Dedifferentiated amniotic fluid mesenchymal stem cell (primary cell): ENCODE measurements at regions not wholly inside any gene's neighbourhood (a gene's known extent, or its start where the extent isn't known, plus 50 kb on each side); places are given as distances from the start of the nearest gene placed in this dataset.

Source experiments
- DNase-seq: peaks from one replicate; pipeline ENCODE4 v3.0.0-alpha.2; 2016; ENCODE audit errors: extremely low spot score

DNA sequence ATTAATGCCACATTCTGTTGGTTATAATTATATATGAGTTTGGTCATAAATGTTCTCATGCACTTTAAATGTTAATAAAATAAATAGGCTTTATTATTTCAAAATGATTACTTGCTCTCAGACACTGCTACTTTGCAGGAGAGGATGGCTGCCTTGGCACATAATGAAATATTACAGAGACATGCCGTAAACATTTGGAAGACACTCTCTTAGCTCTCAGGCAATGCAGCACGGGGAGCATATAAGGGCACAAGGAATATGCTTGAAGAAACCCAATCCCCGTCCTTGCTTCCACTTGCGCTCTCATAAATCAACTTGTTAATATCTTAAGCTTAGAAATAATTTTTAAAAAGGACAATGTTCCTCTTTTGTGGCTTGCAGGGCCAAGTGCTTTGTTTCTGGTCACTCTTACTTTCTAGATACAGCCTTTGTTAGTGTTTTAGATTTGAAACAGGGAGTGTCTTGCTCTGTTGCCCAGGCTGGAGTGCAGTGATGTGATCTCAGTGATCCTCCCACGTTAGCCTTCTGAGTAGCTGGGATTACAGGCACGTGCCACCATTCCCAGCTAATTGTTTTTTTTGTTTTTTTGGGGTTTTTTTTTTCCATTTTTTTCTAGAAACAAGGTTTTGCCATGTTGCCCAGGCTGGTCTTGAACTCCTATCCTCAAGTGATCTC, 445.0 kb downstream of the SPRY1 start:
- no peak for DNase-seq

DNA sequence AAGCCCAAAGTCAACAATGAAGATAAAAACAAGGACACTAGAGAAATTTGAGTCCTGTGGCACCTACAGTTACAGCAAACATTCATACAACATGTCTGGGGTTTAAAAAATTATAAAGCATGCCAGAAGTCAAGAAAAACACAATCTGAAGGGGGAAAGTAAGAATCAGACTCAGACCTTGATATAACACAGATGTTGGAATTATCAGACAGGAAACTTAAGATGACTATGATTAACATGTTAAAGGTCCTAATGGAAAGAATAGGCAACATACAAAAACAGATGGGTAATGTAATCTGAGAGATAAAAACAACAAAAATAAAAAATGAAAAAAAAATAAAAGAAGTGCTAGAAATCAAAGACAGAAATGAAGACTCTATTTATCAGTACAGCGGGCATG, 446.5 kb downstream of the SPRY1 start:
- no peak for DNase-seq

DNA sequence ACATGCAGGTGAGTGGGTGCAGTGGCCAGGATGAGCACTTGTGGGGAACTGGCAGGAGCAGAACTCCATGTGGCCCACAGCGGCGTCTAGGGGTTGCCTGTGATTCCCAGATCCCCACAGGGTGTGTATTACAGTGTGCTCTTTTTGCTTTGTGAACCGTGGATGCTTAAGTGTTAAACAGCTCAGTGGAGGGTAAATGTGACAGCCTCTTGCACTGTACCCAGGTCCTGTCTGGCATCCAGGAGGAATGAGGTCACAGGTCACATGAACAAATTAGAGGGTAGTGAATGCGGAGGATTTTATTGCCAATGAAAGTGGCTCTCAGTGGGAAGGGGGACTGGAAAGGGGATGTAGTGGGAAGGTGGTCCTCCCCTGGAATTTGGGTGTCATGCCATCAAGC, 447.8 kb downstream of the SPRY1 start:
- no peak for DNase-seq

- no peak for DNase-seq
Measured at GRCh38 chr4:123846092-123846491, 449.5 kb downstream of the SPRY1 start.

DNA sequence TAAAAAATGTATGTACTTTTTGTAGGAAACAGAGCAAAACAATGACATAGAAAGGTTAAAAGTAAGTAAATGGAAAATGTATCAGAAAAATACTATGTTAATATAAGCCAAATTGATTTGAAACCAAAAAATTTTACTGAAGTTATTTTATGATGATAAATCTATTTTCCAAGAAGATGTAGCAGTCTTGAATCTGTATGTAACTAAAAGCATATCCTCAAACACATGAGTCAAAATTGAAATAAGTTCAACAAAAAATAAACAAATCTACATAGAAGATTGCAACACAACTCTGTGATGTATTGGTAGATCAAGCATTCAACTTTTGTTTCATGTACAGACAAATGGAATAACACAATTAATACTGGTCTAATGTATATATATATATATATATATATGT, 450.0 kb downstream of the SPRY1 start:
- no peak for DNase-seq

GRCh38 chr4:123848606-123849005, 452.0 kb downstream of the SPRY1 start:
- no peak for DNase-seq

DNA sequence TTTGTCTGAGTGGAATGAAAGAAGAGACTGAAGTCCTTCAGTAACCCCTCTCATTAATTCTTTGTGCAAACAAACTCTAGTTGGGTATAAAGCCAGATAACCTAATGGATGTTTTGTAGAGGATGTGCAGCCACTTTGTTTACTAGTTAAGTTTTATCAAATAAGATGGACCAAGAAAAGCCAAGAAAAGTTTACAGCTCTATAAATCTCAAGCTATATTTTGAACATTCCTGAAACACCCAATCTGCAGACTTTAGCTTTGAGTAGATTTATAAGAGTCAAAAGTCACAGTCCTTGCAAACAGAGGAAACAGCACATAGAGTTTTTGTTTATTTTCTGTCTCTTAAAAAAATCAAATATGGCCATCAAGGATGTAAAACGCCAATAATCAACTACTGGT, 452.9 kb downstream of the SPRY1 start:
- DNase-seq, result no peak

GRCh38 chr4:123851521-123851920, 454.9 kb downstream of the SPRY1 start:
- DNase-seq, result no peak

DNA sequence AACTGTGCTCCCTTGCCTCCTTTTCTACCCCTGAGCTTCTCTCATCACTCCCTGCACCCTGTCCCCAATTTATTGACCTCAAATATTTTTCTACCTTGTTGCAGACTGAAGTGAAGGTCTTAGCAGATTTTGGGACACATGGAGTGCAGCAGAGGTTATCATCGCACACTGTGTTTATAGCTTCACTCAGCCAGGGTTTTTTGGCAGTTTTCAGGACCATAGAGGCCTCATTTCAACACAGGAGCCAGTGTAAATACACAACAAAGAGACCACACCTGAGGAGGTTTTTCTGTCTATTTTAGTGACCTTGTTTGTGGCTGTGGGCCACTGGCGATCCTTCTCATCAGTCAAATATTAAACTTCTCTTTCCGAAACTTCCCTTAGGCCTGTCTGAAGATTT, 457.1 kb downstream of the SPRY1 start:
- no peak for DNase-seq

- peak; percentile 55 for DNase-seq
Measured at GRCh38 chr4:123856689-123857545, 460.3 kb downstream of the SPRY1 start.

DNA sequence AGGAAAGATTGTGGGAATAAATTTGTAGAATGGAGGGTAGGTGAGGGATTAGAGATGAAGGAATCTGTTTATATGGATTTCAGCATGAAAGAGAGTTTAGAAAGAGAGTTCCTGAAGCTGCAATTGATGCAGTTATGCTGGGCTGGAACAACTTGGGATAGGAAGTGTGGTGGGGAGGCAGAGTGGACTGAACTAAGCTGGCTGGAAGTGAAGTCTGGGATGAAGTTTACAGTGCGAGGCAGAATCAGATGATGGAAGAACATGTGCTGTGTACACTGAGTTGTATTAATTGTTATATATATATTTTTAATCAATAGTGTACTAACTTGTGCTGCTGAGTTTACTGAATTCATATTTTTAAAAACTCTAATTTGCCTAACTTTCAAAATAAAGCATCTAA, 461.9 kb downstream of the SPRY1 start:
- no peak for DNase-seq

DNA sequence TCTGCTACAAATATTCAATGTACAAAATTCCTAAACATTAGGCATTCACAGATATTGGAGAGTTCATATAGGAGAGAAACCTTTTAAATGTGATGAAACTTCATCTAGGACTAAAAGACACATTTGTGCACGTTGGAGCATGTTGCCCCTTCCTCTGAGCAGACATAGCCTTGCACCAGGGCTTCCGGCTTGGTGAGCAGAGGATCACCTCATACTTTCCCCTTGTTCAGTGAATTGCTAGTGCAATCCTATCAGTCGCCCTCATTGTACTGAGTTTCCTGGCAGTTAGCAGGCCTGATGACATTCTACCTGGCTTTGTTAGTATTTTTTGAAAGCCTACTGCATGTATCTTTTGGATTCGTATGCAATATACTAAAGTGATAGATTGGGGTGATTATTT, 466.2 kb downstream of the SPRY1 start:
- DNase-seq, result no peak

GRCh38 chr4:123866796-123867195, 470.2 kb downstream of the SPRY1 start:
- no peak for DNase-seq

- DNase-seq, result no peak
Measured at GRCh38 chr4:123867910-123868587, 471.5 kb downstream of the SPRY1 start.

GRCh38 chr4:123869286-123870215, 473.0 kb downstream of the SPRY1 start:
- DNase-seq, result no peak

DNA sequence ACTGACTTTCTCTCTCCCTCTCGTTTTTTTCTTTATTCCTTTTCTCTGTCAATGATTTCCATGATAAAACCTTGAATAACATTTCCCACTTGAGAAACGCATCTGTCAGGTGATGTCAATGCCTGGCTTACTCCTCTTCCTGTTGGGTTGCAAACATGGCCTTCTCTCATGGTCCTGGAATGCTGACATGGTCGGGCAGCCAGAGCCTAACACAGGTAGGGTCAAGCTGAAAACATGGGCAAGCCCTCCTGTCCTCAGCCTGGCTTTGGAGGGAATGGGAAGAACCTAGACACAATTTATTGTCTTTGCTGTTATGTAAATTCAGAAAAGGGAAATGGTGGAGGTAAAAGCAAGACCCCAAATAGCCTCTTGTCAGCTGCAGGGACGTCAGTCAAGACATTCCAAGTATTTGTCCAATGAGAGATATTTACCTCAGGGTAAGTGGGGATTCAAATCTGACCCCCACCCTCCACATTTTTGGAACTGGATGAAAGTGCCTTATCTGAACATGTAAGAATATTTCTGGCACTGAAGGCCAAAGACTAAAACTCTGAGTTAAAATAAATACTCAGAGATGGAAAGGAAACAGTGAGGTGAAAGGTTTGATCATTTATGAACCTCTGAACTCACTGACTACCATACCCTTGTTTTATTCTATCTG, 473.8 kb downstream of the SPRY1 start:
- DNase-seq, result no peak

DNA sequence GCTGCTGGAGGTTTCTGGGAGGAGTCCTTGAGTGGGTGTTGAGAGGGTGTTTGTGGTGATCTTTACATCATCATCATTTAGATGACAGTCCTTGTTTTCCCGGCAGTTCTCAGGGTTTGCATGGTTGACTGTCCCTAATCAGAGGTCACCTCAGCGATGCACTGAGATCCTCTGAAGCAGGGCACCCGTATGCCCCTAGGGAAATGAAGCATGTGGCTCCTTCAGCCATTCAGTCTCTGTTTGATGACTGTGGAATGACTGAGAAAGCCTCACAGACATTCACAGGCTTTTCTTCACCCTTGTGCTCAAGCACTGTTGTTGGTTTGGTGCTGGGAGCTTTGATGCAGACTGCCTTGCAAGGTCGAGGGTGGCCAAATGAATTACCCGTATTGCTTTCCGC, 474.7 kb downstream of the SPRY1 start:
- DNase-seq, result no peak

DNA sequence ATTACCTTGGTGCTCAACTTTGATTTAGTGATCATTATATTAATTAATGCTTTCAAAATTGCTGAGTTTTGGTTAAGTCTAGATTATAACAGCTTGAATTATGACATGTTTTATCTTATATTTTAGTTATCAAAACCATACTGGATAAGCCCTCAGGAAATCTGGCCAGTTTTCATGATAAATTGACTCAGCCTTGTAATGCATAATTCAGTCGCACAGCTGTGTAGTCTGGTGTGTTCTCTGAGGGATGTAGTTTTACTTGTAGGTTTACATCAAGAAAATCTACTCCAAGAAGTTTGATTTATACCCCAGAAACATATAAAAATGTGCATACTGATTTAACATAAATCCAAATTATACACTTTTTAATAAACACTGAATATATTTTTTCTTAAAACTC, 477.5 kb downstream of the SPRY1 start:
- DNase-seq, result no peak

DNA sequence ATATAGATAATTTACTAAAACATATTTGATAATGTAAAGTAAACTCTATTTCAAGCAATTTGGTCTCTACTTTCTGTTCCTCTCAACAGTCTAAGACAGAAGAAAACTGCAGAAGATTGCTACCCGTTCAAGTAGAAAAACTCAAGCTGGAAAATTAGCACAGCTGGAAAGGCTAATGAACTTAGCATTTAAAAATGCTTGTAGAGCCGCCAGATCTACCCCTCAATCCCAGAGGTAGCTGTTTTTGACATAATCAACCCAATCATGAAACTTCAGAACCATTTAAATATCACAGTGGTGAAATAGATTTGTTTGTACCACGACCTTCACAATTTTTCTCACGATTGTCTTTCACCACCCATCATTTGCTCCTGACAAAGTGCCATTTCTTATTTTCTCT, 479.5 kb downstream of the SPRY1 start:
- DNase-seq, result no peak

- DNase-seq, result no peak
Measured at GRCh38 chr4:123876671-123877101, 480.1 kb downstream of the SPRY1 start.

DNA sequence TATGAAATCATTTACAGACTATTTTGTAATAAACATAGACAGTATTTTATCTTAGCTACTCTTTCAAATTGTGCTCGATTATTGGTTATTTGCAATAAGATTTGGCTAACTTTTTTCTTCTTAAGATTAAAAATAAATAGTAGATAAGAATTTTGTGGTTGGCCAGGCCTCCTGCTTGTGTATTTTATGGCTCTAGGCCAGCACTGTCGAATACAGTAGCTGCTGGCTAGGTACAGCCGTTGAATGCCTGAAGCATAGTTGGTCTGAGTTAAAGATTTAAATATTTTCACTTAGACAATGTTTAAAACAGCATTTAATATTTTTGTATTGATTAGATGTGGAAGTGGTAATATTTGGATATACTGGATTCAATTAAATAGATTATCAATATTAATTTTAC, 481.0 kb downstream of the SPRY1 start:
- DNase-seq, result no peak
